PC-9 (cell line): ENCODE measurements at regions not wholly inside any gene's neighbourhood (a gene's known extent, or its start where the extent isn't known, plus 50 kb on each side); places are given as distances from the start of the nearest gene placed in this dataset.

ENCODE experiments used
- EZH2 ChIP-seq: fragments of 200-600 bp; sonication (generic); IDR thresholded peaks from 2 replicates; pipeline ENCODE4 v1.8.0; 2017; ENCODE audit warnings: antibody characterized with exemption, low read depth
- TF ChIP-seq, protein P1 (sequence below): fragments of 200-600 bp; sonication (generic); conservative IDR thresholded peaks from 2 replicates; pipeline ENCODE4 v1.6.1; 2017; ENCODE audit warnings: mixed run types, antibody characterized with exemption, mild to moderate bottlenecking, moderate library complexity

DNA sequence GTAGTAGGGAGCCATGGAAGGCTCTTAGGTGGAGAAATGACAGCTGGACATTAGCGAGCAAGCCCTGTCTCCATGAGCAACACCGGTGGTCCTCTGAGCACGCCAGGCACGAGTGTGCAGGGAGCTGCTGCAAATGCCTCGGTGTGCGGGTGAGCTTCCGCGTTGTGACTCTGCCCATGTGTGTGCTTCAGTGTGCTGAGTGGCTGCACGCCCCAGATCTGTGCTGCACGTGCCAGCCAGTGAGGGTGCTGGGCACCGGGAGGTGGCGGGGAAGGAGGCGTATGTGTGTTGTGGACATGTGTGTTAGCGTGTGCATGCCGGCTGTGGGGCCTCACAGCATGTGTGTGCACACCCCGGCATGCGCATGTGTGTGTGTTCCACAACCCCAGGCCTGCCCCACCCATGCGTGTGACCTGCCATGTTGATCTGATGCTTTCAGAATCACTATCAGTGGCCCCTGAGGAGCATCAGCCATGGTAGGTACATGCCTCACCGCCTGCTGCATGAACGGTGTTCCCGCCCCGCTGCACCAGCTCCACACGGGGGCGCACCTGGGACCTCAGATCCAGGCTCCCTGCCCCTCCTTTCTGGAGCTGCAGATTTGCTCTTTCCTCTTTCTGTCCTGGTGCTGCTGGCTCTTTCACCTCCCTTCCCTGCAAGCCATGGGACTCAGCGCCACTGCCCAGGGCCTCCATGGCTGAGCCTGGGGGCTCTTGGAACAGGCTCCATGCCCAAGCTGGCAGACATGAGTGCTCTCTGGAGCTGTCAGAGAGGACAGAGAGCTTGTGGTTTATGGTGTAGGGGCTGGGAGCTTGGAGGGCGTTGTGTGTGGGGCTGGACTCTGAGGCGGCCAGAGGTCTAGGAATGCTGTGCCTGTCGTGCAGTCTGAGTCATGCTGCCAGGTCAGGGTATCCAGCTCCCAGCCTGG is 169.4 kb downstream of the TBC1D2B start:
- TF ChIP-seq, protein P1, sequence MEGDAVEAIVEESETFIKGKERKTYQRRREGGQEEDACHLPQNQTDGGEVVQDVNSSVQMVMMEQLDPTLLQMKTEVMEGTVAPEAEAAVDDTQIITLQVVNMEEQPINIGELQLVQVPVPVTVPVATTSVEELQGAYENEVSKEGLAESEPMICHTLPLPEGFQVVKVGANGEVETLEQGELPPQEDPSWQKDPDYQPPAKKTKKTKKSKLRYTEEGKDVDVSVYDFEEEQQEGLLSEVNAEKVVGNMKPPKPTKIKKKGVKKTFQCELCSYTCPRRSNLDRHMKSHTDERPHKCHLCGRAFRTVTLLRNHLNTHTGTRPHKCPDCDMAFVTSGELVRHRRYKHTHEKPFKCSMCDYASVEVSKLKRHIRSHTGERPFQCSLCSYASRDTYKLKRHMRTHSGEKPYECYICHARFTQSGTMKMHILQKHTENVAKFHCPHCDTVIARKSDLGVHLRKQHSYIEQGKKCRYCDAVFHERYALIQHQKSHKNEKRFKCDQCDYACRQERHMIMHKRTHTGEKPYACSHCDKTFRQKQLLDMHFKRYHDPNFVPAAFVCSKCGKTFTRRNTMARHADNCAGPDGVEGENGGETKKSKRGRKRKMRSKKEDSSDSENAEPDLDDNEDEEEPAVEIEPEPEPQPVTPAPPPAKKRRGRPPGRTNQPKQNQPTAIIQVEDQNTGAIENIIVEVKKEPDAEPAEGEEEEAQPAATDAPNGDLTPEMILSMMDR = no peak
- TF ChIP-seq EZH2 = no peak
